ENCODE measurements at regions not wholly inside any gene's neighbourhood (a gene's known extent, or its start where the extent isn't known, plus 50 kb on each side); places are given as distances from the start of the nearest gene placed in this dataset.
"Not testable (repeated sequence)": the region's sequence is repeated elsewhere in the genome, so short reads cannot be mapped to it uniquely, and the experiment has no call there.

DNA sequence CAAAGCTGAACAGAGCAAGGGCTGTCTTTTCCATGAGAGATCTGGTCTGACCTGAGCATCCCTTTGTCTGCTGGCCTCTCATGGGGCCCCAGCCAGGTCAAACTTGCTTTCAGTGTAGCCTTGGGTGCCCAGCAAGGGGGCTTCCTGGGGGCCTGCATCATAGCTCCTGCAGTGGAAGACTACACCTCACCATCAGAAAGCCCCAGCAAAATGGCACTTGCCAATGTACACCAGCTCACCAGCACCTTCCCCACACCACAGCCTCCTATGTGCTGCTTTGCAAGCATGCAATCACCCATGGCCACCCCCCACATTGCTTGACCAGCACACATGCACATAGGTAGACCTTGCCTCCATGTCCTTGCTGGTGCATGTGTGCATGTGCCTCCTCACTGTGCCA lies 1478.1 kb downstream of the FSTL5 start:
- Mint-ChIP-seq H3K4me1 (ENCODE audit: low read depth) (no peaks in the 10 kb centered on the region), H3K9me3 (peaks cover 14% of the 10 kb centered on the region), H3K27ac (no peak overlapping the region), H3K4me3 (no peak overlapping the region), H3K27me3 (no peaks in the 10 kb centered on the region), H3K36me3 (no peaks in the 10 kb centered on the region)
- DNase-seq, result no peak
- ChIA-PET POLR2A (no interaction called here), CTCF (no interaction called here)
- intact Hi-C loops (cut with micrococcal nuclease), result no loop called here

DNA sequence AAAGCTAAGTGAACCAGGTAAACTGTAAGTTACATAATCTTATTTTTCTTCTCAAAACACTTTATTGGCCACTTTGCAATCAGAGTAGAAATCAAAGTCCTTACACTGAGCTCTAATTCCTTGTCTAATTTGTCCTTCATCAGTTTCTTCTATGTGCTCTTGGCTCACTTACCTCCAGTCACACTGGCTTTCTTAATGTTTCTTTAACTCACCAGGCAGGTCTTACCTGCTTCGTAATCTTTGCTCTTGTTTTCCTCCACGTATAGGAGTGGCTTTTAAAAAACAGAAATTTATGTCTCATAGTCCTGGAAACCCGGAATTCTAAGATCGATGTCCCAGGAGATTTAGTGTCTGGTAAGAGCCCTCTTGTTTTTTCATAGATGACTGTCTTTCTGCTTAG lies 1462.1 kb downstream of the FSTL5 start:
- Mint-ChIP-seq H3K4me1 (ENCODE audit: low read depth) (no peaks in the 10 kb centered on the region), H3K9me3 (peaks cover 28% of the 10 kb centered on the region), H3K27ac (no peak overlapping the region), H3K4me3 (no peak overlapping the region), H3K36me3 (no peaks in the 10 kb centered on the region), H3K27me3 (no peaks in the 10 kb centered on the region)
- no peak for DNase-seq
- intact Hi-C loops (cut with micrococcal nuclease), result no loop called here
- ChIA-PET CTCF (no interaction called here), POLR2A (no interaction called here)

- no peak overlapping the region for H3K4me3 Mint-ChIP-seq
- H3K27me3 Mint-ChIP-seq, result no peaks in the 10 kb centered on the region
- ChIA-PET CTCF (no interaction called here), POLR2A (no interaction called here)
- peaks cover 4% of the 10 kb centered on the region for H3K9me3 Mint-ChIP-seq
- no peak for DNase-seq
- no peaks in the 10 kb centered on the region for H3K36me3 Mint-ChIP-seq
- H3K4me1 Mint-ChIP-seq (ENCODE audit: low read depth), result no peaks in the 10 kb centered on the region
- H3K27ac Mint-ChIP-seq, result no peak overlapping the region
- intact Hi-C loops (cut with micrococcal nuclease), result no loop called here
These were observed 1454.8 kb downstream of the FSTL5 start for GRCh38 chr4:160709026-160709425.

DNA sequence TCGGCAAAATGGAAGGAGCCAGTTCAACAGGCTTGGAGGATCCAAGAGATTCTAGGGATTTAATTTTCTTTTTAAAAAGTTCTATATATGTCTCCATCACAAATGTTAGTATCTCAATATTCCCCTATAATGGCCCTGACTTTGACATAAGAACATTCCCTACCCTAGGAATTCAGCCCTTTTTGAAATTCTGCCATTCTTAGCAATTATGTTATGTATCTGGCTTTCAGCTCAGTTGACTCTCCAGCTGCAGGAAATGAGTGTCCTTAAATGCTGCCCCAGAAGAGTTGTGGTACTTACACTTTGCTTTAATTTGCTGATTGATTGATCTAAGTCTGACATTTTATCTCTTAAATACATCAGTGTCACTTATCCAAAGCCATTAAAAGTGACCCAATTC lies 1454.3 kb downstream of the FSTL5 start:
- intact Hi-C loops (cut with micrococcal nuclease), result no loop called here
- Mint-ChIP-seq H3K4me1 (ENCODE audit: low read depth) (no peaks in the 10 kb centered on the region), H3K4me3 (no peak overlapping the region), H3K36me3 (no peaks in the 10 kb centered on the region), H3K27me3 (no peaks in the 10 kb centered on the region), H3K27ac (no peak overlapping the region), H3K9me3 (peaks cover 4% of the 10 kb centered on the region)
- POLR2A ChIA-PET, result no interaction called here
- CTCF ChIA-PET, result no interaction called here
- no peak for DNase-seq

DNA sequence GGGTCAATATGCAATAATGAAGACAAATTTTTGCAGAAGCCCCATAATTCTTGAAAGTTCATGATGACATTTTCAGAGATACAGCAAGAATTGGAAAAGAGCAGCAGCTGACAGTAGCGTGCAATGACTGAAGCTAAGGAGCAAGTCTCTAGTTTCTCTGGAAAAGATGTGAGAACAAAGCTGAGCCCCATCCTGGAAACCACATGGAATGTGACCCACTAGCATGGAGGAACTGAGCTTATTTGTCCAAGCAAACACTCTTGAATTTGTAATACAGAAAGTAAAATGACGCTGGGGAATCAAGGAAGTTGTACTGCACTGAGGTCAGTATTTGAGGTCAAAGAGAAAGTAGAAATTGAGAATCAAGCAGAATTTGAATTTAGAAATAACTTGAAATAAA lies 1447.2 kb downstream of the FSTL5 start:
- Mint-ChIP-seq H3K4me1 (ENCODE audit: low read depth) (no peaks in the 10 kb centered on the region), H3K9me3 (peaks cover 2% of the 10 kb centered on the region), H3K4me3 (no peak overlapping the region), H3K27me3 (no peaks in the 10 kb centered on the region), H3K27ac (no peak overlapping the region), H3K36me3 (no peaks in the 10 kb centered on the region)
- ChIA-PET POLR2A (no interaction called here), CTCF (no interaction called here)
- no peak for DNase-seq
- intact Hi-C loops (cut with micrococcal nuclease), result no loop called here

- Mint-ChIP-seq H3K9me3 (peaks cover 2% of the 10 kb centered on the region), H3K36me3 (no peaks in the 10 kb centered on the region), H3K4me1 (ENCODE audit: low read depth) (no peaks in the 10 kb centered on the region), H3K27ac (no peak overlapping the region), H3K27me3 (no peaks in the 10 kb centered on the region), H3K4me3 (no peak overlapping the region)
- no peak for DNase-seq
- intact Hi-C loops (cut with micrococcal nuclease), result no loop called here
- ChIA-PET CTCF (no interaction called here), POLR2A (no interaction called here)
These were observed 1446.0 kb downstream of the FSTL5 start for GRCh38 chr4:160717848-160718247.

DNA sequence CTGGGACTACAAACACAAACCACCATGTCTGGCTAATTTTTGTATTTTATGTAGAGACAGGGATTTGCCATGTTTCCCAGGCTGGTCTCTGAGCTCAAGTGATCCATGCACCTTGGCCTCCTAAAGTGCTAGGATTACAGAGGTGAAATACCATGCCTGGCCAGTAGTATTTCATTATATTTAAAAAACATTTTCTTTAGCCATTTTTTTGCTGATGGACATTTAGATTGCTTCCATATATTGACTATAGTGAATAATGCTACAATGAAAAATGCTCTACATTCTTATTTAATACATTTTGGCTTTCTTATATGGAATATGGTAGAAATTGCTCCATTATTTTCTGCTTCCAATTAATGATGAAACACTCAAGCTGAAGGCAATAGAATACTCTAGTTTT lies 1439.7 kb downstream of the FSTL5 start:
- no peak for DNase-seq
- H3K27me3 Mint-ChIP-seq, result no peaks in the 10 kb centered on the region
- H3K27ac Mint-ChIP-seq, result no peak overlapping the region
- H3K4me1 Mint-ChIP-seq (ENCODE audit: low read depth), result no peaks in the 10 kb centered on the region
- no peaks in the 10 kb centered on the region for H3K36me3 Mint-ChIP-seq
- H3K4me3 Mint-ChIP-seq, result no peak overlapping the region
- H3K9me3 Mint-ChIP-seq, result peaks cover 4% of the 10 kb centered on the region
- intact Hi-C loops (cut with micrococcal nuclease), result no loop called here
- ChIA-PET CTCF (no interaction called here), POLR2A (no interaction called here)

DNA sequence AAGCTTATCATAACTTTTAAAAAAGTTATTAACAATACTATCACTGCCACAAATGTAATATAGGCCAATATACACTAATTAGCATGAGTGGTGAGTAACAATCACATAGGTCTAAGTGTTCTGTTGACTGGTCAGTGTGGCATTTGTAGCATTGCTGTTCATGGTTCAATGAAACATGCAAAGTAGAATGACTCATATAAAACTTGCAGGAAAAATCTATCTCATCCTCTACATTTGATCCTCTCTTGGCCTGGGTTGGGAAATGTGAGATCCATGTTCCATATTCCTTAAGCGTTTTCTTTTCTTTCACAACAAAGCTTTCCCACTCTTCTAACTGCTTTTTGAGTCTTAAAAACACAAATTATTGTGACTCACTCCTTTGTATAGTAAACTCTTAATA lies 1418.7 kb downstream of the FSTL5 start:
- Mint-ChIP-seq H3K4me3 (no peak overlapping the region), H3K27ac (no peak overlapping the region), H3K27me3 (no peaks in the 10 kb centered on the region), H3K9me3 (peaks cover 21% of the 10 kb centered on the region), H3K36me3 (no peaks in the 10 kb centered on the region), H3K4me1 (ENCODE audit: low read depth) (no peaks in the 10 kb centered on the region)
- ChIA-PET CTCF (no interaction called here), POLR2A (no interaction called here)
- no peak for DNase-seq
- intact Hi-C loops (cut with micrococcal nuclease), result no loop called here

- H3K4me1 Mint-ChIP-seq (ENCODE audit: low read depth); intact Hi-C loops (cut with micrococcal nuclease); H3K36me3 Mint-ChIP-seq; H3K27me3 Mint-ChIP-seq; CTCF ChIA-PET; POLR2A ChIA-PET; DNase-seq; H3K4me3 Mint-ChIP-seq; H3K27ac Mint-ChIP-seq: not testable (repeated sequence)
- peaks cover 26% of the 10 kb centered on the region for H3K9me3 Mint-ChIP-seq
These were observed 1417.2 kb downstream of the FSTL5 start for GRCh38 chr4:160746585-160746984.

GRCh38 chr4:160772668-160773067 lies 1391.1 kb downstream of the FSTL5 start:
- no peaks in the 10 kb centered on the region for H3K4me1 Mint-ChIP-seq (ENCODE audit: low read depth)
- no peaks in the 10 kb centered on the region for H3K36me3 Mint-ChIP-seq
- H3K27ac Mint-ChIP-seq, result no peak overlapping the region
- H3K27me3 Mint-ChIP-seq, result no peaks in the 10 kb centered on the region
- peaks cover 2% of the 10 kb centered on the region for H3K9me3 Mint-ChIP-seq
- DNase-seq, result no peak
- CTCF ChIA-PET, result no interaction called here
- intact Hi-C loops (cut with micrococcal nuclease), result no loop called here
- H3K4me3 Mint-ChIP-seq, result no peak overlapping the region
- POLR2A ChIA-PET, result no interaction called here

DNA sequence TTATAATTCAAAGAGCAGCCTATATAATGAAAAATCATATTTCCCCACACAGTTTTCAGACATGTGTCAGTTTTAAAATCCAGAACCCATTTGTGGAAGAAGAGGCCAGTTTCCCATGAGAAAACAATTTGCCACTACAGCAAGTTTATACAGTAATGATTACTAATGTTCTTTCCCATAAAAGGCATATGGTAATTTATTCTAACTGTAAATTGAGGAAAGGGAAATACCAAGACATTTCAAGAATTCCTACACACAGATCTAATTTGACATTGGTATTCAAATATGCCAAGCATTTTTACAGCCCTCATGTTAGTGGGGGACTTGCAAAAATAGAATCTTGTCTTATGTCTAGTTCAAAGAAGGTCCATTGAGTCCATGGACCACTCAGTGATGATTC lies 1368.6 kb downstream of the FSTL5 start:
- ChIA-PET POLR2A (no interaction called here), CTCF (no interaction called here)
- Mint-ChIP-seq H3K9me3 (peaks cover 33% of the 10 kb centered on the region), H3K27me3 (no peaks in the 10 kb centered on the region), H3K27ac (no peak overlapping the region), H3K4me1 (ENCODE audit: low read depth) (no peaks in the 10 kb centered on the region), H3K4me3 (no peak overlapping the region), H3K36me3 (no peaks in the 10 kb centered on the region)
- intact Hi-C loops (cut with micrococcal nuclease), result no loop called here
- no peak for DNase-seq

DNA sequence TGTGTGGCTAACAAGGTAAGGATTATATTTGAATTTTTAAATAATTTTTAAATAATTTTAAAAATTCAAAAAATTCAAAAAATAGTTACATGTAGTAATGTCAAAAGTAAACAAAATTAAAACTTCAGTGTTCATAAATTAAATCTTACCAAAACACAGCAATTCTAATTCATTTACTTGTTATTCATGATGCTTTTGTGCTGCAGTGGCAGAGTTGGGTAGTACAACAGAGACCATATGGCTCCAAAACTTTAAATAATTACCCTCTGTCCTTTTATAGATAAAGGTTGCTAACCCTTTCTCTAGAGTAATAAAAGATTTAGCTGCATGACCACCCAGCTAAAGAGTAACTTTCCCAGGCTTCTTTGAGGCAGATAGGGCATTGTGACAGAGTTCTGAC lies 1355.6 kb downstream of the FSTL5 start:
- DNase-seq, result no peak
- POLR2A ChIA-PET, result no interaction called here
- intact Hi-C loops (cut with micrococcal nuclease), result no loop called here
- Mint-ChIP-seq H3K36me3 (no peaks in the 10 kb centered on the region), H3K27ac (no peak overlapping the region), H3K4me1 (ENCODE audit: low read depth) (no peaks in the 10 kb centered on the region), H3K27me3 (no peaks in the 10 kb centered on the region), H3K9me3 (peaks cover 8% of the 10 kb centered on the region), H3K4me3 (no peak overlapping the region)
- CTCF ChIA-PET, result no interaction called here

DNA sequence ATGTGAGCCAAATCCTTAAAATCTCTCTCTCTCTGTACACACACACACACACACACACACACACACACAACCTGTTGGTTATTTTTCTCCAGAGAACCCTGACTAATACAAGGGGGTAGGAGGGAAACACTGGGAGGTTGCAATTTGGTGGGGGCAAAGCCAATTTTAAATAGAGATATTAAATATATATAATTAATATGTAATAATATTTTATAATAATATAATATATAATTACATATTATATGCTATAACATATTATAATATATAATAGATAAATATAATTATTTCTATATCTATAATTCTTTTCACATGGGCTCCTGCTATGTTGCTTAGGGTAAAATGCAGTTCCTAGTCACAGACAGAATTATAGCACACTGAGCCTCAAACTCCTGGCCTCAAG lies 1354.2 kb downstream of the FSTL5 start:
- ChIA-PET POLR2A (no interaction called here), CTCF (no interaction called here)
- no peaks in the 10 kb centered on the region for H3K4me1 Mint-ChIP-seq (ENCODE audit: low read depth)
- H3K36me3 Mint-ChIP-seq, result no peaks in the 10 kb centered on the region
- no peaks in the 10 kb centered on the region for H3K27me3 Mint-ChIP-seq
- H3K9me3 Mint-ChIP-seq, result peaks cover 8% of the 10 kb centered on the region
- DNase-seq, result no peak
- H3K27ac Mint-ChIP-seq, result no peak overlapping the region
- no peak overlapping the region for H3K4me3 Mint-ChIP-seq
- intact Hi-C loops (cut with micrococcal nuclease), result no loop called here

GRCh38 chr4:160810424-160810823 lies 1353.4 kb downstream of the FSTL5 start:
- POLR2A ChIA-PET, result no interaction called here

More at GRCh38 chr4:160810424-160810823, 1353.4 kb downstream of the FSTL5 start:
- H3K4me1 Mint-ChIP-seq (ENCODE audit: low read depth), result no peaks in the 10 kb centered on the region
- H3K4me3 Mint-ChIP-seq, result no peak overlapping the region
- intact Hi-C loops (cut with micrococcal nuclease), result no loop called here
- DNase-seq, result no peak
- no peaks in the 10 kb centered on the region for H3K27me3 Mint-ChIP-seq
- CTCF ChIA-PET, result no interaction called here
- peaks cover 11% of the 10 kb centered on the region for H3K9me3 Mint-ChIP-seq
- no peaks in the 10 kb centered on the region for H3K36me3 Mint-ChIP-seq
- H3K27ac Mint-ChIP-seq, result no peak overlapping the region

Measured in activated CD4-positive, alpha-beta memory T cell treated with anti-CD3 and anti-CD28 coated beads for 36 hours (primary cell).